K562 (cell line): ENCODE measurements at regions not wholly inside any gene's neighbourhood (a gene's known extent, or its start where the extent isn't known, plus 50 kb on each side); places are given as distances from the start of the nearest gene placed in this dataset.

Experiments used
- CBX3 ChIP-seq, 2 experiments: IDR thresholded peaks; 1 replicate in 1 of 2; 2 replicates in 1 of 2; pipeline ENCODE4 v1.6.1; 2012; ENCODE audit warnings: inconsistent platforms in 2 of 2, low read length in 2 of 2, borderline replicate concordance in 1 of 2, control low read depth in 1 of 2
- CCAR2 ChIP-seq: fragments of 200-400 bp; formaldehyde crosslinking; IDR thresholded peaks from 2 replicates; pipeline ENCODE4 v1.6.1; 2017; ENCODE audit warnings: mild to moderate bottlenecking, low read depth, low read length
- DIDO1 ChIP-seq: fragments of 450-650 bp; IDR thresholded peaks from 2 replicates; pipeline ENCODE4 v1.6.1; 2016; ENCODE audit warnings: low read depth, missing biosample characterization, missing genetic modification characterization
- FOXO4 ChIP-seq: fragments of 450-650 bp; formaldehyde crosslinking; IDR thresholded peaks from 2 replicates; pipeline ENCODE4 v1.4.0; 2020; ENCODE audit warnings: mild to moderate bottlenecking, moderate library complexity
- KAT2B ChIP-seq: IDR thresholded peaks from one replicate; pipeline ENCODE4 v1.6.1; 2012; ENCODE audit warnings: low read depth, mild to moderate bottlenecking, control low read depth, inconsistent platforms, low read length, moderate library complexity
- MYBL2 ChIP-seq, 2 experiments: fragments of 450-650 bp in 1 of 2; sonication (generic) in 1 of 2; formaldehyde crosslinking in 1 of 2; IDR thresholded peaks; 2 replicates each; pipeline versions ENCODE4 v1.6.1 to v1.8.1; 2017 to 2022; ENCODE audit warnings: borderline replicate concordance in 1 of 2, inconsistent platforms in 1 of 2, low read depth in 1 of 2, mild to moderate bottlenecking in 1 of 2, missing genetic modification reagents in 1 of 2, moderate library complexity in 1 of 2
- PBX2 ChIP-seq, 2 experiments: IDR thresholded peaks in 1 of 2; conservative IDR thresholded peaks in 1 of 2; 2 replicates each; pipeline ENCODE4 v1.6.1; 2016; ENCODE audit warnings: low read depth in 2 of 2, mild to moderate bottlenecking in 1 of 2, missing compliant biosample characterization in 1 of 2, missing genetic modification characterization in 1 of 2, moderate library complexity in 1 of 2
- SMARCE1 ChIP-seq: fragments of 450-650 bp; IDR thresholded peaks from 2 replicates; pipeline ENCODE4 v1.7.1; 2016; ENCODE audit warnings: mild to moderate bottlenecking
- YY1 ChIP-seq, 3 experiments: IDR thresholded peaks; 2 replicates each; pipeline ENCODE4 v1.6.1; 2011; ENCODE audit warnings: low read length in 2 of 3, mild to moderate bottlenecking in 2 of 3, moderate library complexity in 2 of 3, borderline replicate concordance in 1 of 3, control low read depth in 1 of 3, low read depth in 1 of 3; ENCODE audit not compliant: insufficient read depth in 3 of 3, insufficient replicate concordance in 2 of 3, control insufficient read depth in 1 of 3, insufficient read length in 1 of 3; ENCODE audit errors: extremely low read depth in 1 of 3
- ZKSCAN3 ChIP-seq: fragments of 250-450 bp; sonication (Bioruptor Pico); IDR thresholded peaks from 2 replicates; pipeline ENCODE4 v1.4.0; 2020
- ZNF311 ChIP-seq: fragments of 250-450 bp; sonication (Bioruptor Pico); IDR thresholded peaks from 2 replicates; pipeline ENCODE4 v1.4.0; 2020; ENCODE audit warnings: mild to moderate bottlenecking, moderate library complexity
- ZNF512 ChIP-seq: IDR thresholded peaks from 2 replicates; pipeline ENCODE4 v1.6.1; 2016; ENCODE audit warnings: missing genetic modification characterization, missing compliant biosample characterization
- ZNF764 ChIP-seq: fragments of 250-450 bp; sonication (Bioruptor Pico); IDR thresholded peaks from 2 replicates; pipeline ENCODE4 v1.4.0; 2020; ENCODE audit warnings: low read depth, mild to moderate bottlenecking, moderate library complexity
- TF ChIP-seq, protein P1 (sequence below): IDR thresholded peaks from 2 replicates; pipeline ENCODE4 v1.6.1; 2011; ENCODE audit warnings: borderline replicate concordance, low read depth, mild to moderate bottlenecking, moderate library complexity, low read length; ENCODE audit not compliant: insufficient read depth, poor library complexity, severe bottlenecking
- TF ChIP-seq, protein P2 (sequence below): fragments of 450-650 bp; IDR thresholded peaks from 2 replicates; pipeline ENCODE4 v1.7.1; 2018; ENCODE audit warnings: mild to moderate bottlenecking, low read depth; ENCODE audit not compliant: partially characterized antibody

DNA sequence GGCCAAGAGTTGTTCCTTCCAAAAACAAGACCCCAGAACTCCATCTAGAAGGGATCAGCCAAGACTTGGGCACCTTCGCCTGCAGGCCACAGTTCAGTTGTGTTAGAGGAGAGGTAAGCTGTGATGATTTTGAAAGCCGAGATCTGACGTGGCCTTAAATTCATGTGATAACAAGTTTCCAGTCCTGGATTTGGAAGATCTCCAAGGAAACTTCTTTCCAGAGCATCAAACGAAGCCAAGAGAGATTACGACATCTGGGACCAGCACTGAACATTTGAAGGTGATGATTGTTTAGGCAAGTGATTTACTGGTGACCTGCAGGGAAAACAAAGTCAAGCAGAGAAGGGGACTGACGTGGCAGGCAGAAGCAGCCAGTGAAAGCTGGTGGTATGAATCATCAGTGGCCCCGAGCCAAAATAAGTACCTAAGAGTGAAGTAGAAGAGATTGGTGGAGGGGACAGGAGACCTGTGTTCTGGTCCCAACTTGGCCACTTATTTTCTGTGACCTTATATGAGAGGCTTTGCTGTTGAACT is 339.0 kb upstream of the PROK2 start (continued):
- TF ChIP-seq ZNF311 (CRISPR knock-in tag) (no peak), DIDO1 (tag) (no peak), ZNF512 (no peak), PBX2 (CRISPR knock-in tag; IDR thresholded peaks at IDR 0.05; ENCODE audit: low read depth) (no peak), PBX2 (tag; conservative IDR thresholded peaks at IDR 0.05; ENCODE audit: low read depth) (peak; percentile 91), CCAR2 (no peak), FOXO4 (no peak), MYBL2 (IDR thresholded peaks at IDR 0.05; ENCODE audit: low read depth) (no peak), MYBL2 (CRISPR knock-in tag; IDR thresholded peaks at IDR 0.05; ENCODE audit: borderline replicate concordance) (no peak), KAT2B (no peak), YY1 (IDR thresholded peaks at IDR 0.05; ENCODE audit: borderline replicate concordance in 1 of 3, control insufficient read depth in 1 of 3, extremely low read depth in 1 of 3, insufficient read depth in 3 of 3, insufficient read length in 1 of 3, insufficient replicate concordance in 2 of 3, low read depth in 1 of 3, low read length in 2 of 3) (no peak), SMARCE1 (peak; percentile 80), CBX3 (IDR thresholded peaks at IDR 0.05; ENCODE audit: borderline replicate concordance in 1 of 2, low read length in 2 of 2) (no peak), ZNF764 (CRISPR knock-in tag) (no peak), ZKSCAN3 (no peak)
- TF ChIP-seq, protein P1, sequence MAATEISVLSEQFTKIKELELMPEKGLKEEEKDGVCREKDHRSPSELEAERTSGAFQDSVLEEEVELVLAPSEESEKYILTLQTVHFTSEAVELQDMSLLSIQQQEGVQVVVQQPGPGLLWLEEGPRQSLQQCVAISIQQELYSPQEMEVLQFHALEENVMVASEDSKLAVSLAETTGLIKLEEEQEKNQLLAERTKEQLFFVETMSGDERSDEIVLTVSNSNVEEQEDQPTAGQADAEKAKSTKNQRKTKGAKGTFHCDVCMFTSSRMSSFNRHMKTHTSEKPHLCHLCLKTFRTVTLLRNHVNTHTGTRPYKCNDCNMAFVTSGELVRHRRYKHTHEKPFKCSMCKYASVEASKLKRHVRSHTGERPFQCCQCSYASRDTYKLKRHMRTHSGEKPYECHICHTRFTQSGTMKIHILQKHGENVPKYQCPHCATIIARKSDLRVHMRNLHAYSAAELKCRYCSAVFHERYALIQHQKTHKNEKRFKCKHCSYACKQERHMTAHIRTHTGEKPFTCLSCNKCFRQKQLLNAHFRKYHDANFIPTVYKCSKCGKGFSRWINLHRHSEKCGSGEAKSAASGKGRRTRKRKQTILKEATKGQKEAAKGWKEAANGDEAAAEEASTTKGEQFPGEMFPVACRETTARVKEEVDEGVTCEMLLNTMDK = no peak
- TF ChIP-seq, protein P2, sequence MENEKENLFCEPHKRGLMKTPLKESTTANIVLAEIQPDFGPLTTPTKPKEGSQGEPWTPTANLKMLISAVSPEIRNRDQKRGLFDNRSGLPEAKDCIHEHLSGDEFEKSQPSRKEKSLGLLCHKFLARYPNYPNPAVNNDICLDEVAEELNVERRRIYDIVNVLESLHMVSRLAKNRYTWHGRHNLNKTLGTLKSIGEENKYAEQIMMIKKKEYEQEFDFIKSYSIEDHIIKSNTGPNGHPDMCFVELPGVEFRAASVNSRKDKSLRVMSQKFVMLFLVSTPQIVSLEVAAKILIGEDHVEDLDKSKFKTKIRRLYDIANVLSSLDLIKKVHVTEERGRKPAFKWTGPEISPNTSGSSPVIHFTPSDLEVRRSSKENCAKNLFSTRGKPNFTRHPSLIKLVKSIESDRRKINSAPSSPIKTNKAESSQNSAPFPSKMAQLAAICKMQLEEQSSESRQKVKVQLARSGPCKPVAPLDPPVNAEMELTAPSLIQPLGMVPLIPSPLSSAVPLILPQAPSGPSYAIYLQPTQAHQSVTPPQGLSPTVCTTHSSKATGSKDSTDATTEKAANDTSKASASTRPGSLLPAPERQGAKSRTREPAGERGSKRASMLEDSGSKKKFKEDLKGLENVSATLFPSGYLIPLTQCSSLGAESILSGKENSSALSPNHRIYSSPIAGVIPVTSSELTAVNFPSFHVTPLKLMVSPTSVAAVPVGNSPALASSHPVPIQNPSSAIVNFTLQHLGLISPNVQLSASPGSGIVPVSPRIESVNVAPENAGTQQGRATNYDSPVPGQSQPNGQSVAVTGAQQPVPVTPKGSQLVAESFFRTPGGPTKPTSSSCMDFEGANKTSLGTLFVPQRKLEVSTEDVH = no peak
